Tibial nerve (tissue), 4 donors: ENCODE measurements at regions not wholly inside any gene's neighbourhood (a gene's known extent, or its start where the extent isn't known, plus 50 kb on each side); places are given as distances from the start of the nearest gene placed in this dataset.

ENCODE experiments used
- DNase-seq, 2 donors: peaks; one replicate each; pipeline ENCODE4 v3.0.0-alpha.2; 2019; ENCODE audit warnings: low spot score in 2 of 2
- H3K27ac ChIP-seq, 4 donors: fragments of 200-600 bp; sonication (generic) in 3 of 4; one replicate each; pipeline ENCODE4 v1.5.1; 2017 to 2019; ENCODE audit warnings: mild to moderate bottlenecking in 1 of 4
- H3K27me3 ChIP-seq, 2 donors: fragments of 200-600 bp; sonication (generic) in 1 of 2; one replicate each; pipeline versions ENCODE4 v1.5.1 to v1.6.0; 2017 to 2019
- H3K36me3 ChIP-seq, 3 donors: fragments of 200-600 bp; sonication (generic); one replicate each; pipeline ENCODE4 v1.5.1; 2018 to 2019
- H3K4me1 ChIP-seq, 4 donors: fragments of 200-600 bp; sonication (generic) in 3 of 4; one replicate each; pipeline ENCODE4 v1.5.1; 2017 to 2019
- H3K4me3 ChIP-seq, 4 donors: fragments of 200-600 bp; sonication (generic) in 3 of 4; one replicate each; pipeline ENCODE4 v1.5.1; 2017 to 2019; ENCODE audit warnings: mild to moderate bottlenecking in 1 of 4, moderate library complexity in 1 of 4
- H3K9me3 ChIP-seq, 4 donors: fragments of 200-600 bp; sonication (generic) in 3 of 4; one replicate each; pipeline ENCODE4 v1.5.1; 2017 to 2019
- EP300 ChIP-seq, 2 donors: sonication (generic); formaldehyde crosslinking; IDR thresholded peaks; one replicate each; pipeline ENCODE4 v1.6.1; 2017; ENCODE audit warnings: antibody characterized with exemption in 2 of 2, mild to moderate bottlenecking in 1 of 2
- POLR2A ChIP-seq, 2 donors: fragments of 450-650 bp; IDR thresholded peaks; one replicate each; pipeline ENCODE4 v1.6.1; 2017; ENCODE audit warnings: antibody characterized with exemption in 2 of 2, mild to moderate bottlenecking in 2 of 2, moderate library complexity in 2 of 2
- WGBS, 2 donors: methylation state at CpG; one replicate each; pipeline ENCODE4 v1.1.5; 2018; 5-methylcytosine and 5-hydroxymethylcytosine counted together
- TF ChIP-seq, protein P1 (sequence below), 5 experiments: fragments of 200-600 bp in 3 of 5; fragments of 450-650 bp in 2 of 5; sonication (generic) in 3 of 5; IDR thresholded peaks; one replicate each; pipeline ENCODE4 v1.5.1; 2016 to 2019; ENCODE audit warnings: antibody characterized with exemption in 5 of 5, mild to moderate bottlenecking in 3 of 5, moderate library complexity in 2 of 5

DNA sequence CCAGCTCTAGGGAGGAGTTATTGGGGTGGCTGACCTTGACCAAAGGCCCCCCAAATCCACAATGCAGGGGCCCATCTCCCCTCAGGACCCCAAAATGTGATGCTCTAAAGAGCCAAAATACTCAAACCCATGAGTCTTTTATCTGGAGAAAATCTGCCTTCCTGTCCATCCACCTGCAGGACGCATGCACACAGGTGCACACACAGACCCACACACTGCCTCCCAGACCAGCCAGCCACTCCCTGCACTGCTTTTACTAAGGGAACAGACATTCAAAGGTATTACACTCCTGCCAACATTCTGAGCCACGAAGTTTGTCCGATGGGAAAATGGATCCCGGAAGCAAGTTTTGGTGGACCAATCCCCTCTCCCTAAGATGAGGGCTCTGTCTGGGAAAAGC, 76.1 kb upstream of the CDH5 start:
- Histone ChIP-seq H3K4me3 (no peak overlapping the region), H3K9me3 (no peaks in the 10 kb centered on the region), H3K27ac (no peak overlapping the region), H3K27me3 (peaks cover 0 to 3% of the 10 kb centered on the region in 2 donors), H3K36me3 (no peaks in the 10 kb centered on the region), H3K4me1 (no peaks in the 10 kb centered on the region)
- WGBS, 2 donors: 85 to 90% methylated on average over 4 of the region's 4 CpGs
- no peak for DNase-seq
- TF ChIP-seq EP300 (IDR thresholded peaks at IDR 0.05) (no peak), POLR2A (IDR thresholded peaks at IDR 0.05) (no peak)
- TF ChIP-seq, protein P1, sequence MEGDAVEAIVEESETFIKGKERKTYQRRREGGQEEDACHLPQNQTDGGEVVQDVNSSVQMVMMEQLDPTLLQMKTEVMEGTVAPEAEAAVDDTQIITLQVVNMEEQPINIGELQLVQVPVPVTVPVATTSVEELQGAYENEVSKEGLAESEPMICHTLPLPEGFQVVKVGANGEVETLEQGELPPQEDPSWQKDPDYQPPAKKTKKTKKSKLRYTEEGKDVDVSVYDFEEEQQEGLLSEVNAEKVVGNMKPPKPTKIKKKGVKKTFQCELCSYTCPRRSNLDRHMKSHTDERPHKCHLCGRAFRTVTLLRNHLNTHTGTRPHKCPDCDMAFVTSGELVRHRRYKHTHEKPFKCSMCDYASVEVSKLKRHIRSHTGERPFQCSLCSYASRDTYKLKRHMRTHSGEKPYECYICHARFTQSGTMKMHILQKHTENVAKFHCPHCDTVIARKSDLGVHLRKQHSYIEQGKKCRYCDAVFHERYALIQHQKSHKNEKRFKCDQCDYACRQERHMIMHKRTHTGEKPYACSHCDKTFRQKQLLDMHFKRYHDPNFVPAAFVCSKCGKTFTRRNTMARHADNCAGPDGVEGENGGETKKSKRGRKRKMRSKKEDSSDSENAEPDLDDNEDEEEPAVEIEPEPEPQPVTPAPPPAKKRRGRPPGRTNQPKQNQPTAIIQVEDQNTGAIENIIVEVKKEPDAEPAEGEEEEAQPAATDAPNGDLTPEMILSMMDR (IDR thresholded peaks at IDR 0.05): no peak

DNA sequence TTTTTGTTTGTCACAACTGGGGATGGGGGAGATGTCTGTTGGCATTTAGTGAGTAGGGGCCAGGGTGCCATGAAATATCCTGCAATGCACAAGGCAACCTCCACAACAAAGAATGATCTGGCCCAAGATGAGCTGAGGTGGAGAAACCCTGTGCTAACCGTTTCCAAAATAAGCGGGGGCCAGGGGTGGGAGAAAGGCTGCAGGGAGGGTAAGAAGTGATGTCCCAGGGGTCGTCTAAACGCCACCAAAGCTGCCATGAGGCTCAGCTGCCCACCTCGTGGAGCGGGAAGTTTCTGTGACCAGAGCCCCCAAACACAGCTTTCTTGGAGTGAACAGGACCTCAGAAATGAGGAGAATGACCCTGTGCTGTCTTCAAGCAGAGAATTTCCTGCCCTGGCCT, 76.5 kb upstream of the CDH5 start:
- Histone ChIP-seq H3K27ac (no peak overlapping the region), H3K4me3 (no peak overlapping the region), H3K9me3 (no peaks in the 10 kb centered on the region), H3K4me1 (no peaks in the 10 kb centered on the region), H3K36me3 (no peaks in the 10 kb centered on the region), H3K27me3 (peaks cover 0 to 3% of the 10 kb centered on the region in 2 donors)
- TF ChIP-seq, protein P1 (IDR thresholded peaks at IDR 0.05): no peak
- TF ChIP-seq EP300 (IDR thresholded peaks at IDR 0.05) (no peak), POLR2A (IDR thresholded peaks at IDR 0.05) (no peak)
- DNase-seq: no peak
- 79 to 87% methylated on average over 6 of the region's 6 CpGs for WGBS, 2 donors

DNA sequence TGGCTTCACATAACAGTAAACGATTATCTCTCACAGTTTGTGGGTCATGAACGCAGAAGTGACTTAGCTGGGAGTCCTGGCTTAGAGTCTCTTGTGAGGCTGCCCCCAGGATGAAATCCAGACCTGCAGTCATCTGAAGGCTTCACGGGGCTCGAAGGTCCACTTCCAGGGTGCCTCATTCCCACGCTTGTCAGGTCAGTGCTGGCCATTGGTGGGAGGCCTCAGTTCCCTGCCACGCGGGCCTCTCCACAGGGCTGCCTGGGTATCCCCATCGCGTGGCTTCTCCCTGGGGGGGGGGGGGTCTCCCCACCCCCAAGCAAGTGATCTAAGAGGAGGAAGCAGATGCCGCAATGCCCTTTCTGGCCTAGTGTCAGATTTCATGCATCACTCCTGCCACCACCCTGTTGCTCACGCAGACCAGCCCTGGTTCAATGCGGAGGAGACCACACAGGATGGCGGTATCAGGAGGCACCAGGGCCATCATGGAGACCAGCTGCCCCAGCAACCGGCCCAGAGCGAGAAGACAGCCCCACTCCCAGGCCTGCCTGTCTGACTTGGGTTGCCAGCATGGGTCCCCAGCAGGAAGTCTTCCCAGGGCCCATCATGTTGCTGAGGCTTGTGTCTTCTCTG, 77.3 kb upstream of the CDH5 start:
- no peak for DNase-seq
- TF ChIP-seq POLR2A (IDR thresholded peaks at IDR 0.05) (no peak), EP300 (IDR thresholded peaks at IDR 0.05) (no peak)
- TF ChIP-seq, protein P1 (IDR thresholded peaks at IDR 0.05): no peak
- H3K27me3 ChIP-seq: peaks cover 0 to 2% of the 10 kb centered on the region in 2 donors
- H3K4me1 ChIP-seq: no peaks in the 10 kb centered on the region
- H3K27ac ChIP-seq: no peak overlapping the region
- 92 to 95% methylated on average over 10 to 15 of the region's 15 CpGs for WGBS, 2 donors
- no peaks in the 10 kb centered on the region for H3K36me3 ChIP-seq
- no peaks in the 10 kb centered on the region for H3K9me3 ChIP-seq
- no peak overlapping the region for H3K4me3 ChIP-seq

DNA sequence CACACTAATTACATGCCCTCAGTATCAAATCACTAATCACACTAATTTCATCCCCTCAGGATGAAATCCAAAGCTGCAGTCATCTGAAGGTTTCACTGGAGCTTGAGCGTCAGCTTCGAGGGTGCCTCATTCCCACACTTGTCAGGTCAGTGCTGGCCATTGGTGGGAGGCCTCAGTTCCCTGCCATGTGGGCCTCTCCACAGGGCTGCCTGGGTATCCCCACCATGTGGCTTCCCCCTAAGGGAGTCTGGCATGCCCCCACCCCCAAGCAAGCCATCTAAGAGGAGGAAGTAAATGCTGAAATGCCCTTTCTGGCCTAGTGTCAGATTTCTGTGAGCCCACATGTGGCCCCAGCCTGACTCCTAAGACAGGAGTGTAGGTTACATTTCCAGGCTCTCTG, 78.6 kb upstream of the CDH5 start:
- WGBS, 2 donors: 77 to 86% methylated on average over 2 of the region's 2 CpGs
- no peaks in the 10 kb centered on the region for H3K4me1 ChIP-seq
- no peaks in the 10 kb centered on the region for H3K27me3 ChIP-seq
- no peaks in the 10 kb centered on the region for H3K36me3 ChIP-seq
- DNase-seq: no peak
- H3K9me3 ChIP-seq: no peaks in the 10 kb centered on the region
- no peak overlapping the region for H3K27ac ChIP-seq
- TF ChIP-seq POLR2A (IDR thresholded peaks at IDR 0.05) (no peak), EP300 (IDR thresholded peaks at IDR 0.05) (no peak)
- TF ChIP-seq, protein P1 (IDR thresholded peaks at IDR 0.05): no peak
- H3K4me3 ChIP-seq: no peak overlapping the region

DNA sequence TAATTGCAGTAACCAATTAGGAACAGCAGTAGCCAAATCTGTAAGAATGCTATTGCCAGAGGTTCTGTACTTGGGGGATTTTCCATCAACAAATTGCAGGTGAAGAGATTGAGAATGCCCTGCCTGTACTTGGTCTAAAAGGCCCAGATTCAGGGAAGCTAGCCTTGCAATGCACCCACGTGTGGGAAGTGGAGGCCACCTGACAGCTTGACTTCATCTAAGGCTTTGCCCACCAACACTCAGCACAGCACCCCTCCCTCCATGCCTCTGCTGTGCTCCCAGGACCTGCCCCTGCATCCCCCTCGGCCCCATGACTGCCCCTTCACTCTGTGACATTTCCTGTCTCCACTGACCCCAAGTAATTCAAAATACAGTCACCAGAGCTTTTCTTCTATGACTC, 79.1 kb upstream of the CDH5 start:
- H3K27me3 ChIP-seq: no peaks in the 10 kb centered on the region
- no peaks in the 10 kb centered on the region for H3K9me3 ChIP-seq
- TF ChIP-seq, protein P1 (IDR thresholded peaks at IDR 0.05): no peak
- TF ChIP-seq EP300 (IDR thresholded peaks at IDR 0.05) (no peak), POLR2A (IDR thresholded peaks at IDR 0.05) (no peak)
- no peaks in the 10 kb centered on the region for H3K4me1 ChIP-seq
- no peaks in the 10 kb centered on the region for H3K36me3 ChIP-seq
- H3K4me3 ChIP-seq: no peak overlapping the region
- DNase-seq: no peak
- 58 to 61% methylated on average over 2 of the region's 2 CpGs for WGBS, 2 donors
- no peak overlapping the region for H3K27ac ChIP-seq
